GM12872 (cell line): ENCODE measurements at regions not wholly inside any gene's neighbourhood (a gene's known extent, or its start where the extent isn't known, plus 50 kb on each side); places are given as distances from the start of the nearest gene placed in this dataset.

Source experiments
- CTCF ChIP-seq: IDR thresholded peaks from 3 replicates; pipeline ENCODE4 v1.5.1; 2011; ENCODE audit warnings: low read depth, mild to moderate bottlenecking, low read length, moderate library complexity; ENCODE audit not compliant: insufficient read depth

- TF ChIP-seq CTCF, result no peak
Observed at GRCh38 chr15:19973718-19974117, 567.9 kb downstream of the GOLGA6L6 start.

GRCh38 chr15:19956124-19956796 is 585.3 kb downstream of the GOLGA6L6 start:
- TF ChIP-seq CTCF, result no peak

- no peak for TF ChIP-seq CTCF
Observed at GRCh38 chr15:19944261-19944888, 597.2 kb downstream of the GOLGA6L6 start.

- no peak for TF ChIP-seq CTCF
Observed at GRCh38 chr15:19943515-19943914, 598.1 kb downstream of the GOLGA6L6 start.

- no peak for TF ChIP-seq CTCF
Observed at GRCh38 chr15:19899021-19899824, 642.4 kb downstream of the GOLGA6L6 start.
